ENCODE measurements at regions not wholly inside any gene's neighbourhood (a gene's known extent, or its start where the extent isn't known, plus 50 kb on each side); places are given as distances from the start of the nearest gene placed in this dataset.
A peak's percentile ranks its signal among the peaks of the same experiment; 100 is the strongest.
"Not testable (repeated sequence)": the region's sequence is repeated elsewhere in the genome, so short reads cannot be mapped to it uniquely, and the experiment has no call there.

DNA sequence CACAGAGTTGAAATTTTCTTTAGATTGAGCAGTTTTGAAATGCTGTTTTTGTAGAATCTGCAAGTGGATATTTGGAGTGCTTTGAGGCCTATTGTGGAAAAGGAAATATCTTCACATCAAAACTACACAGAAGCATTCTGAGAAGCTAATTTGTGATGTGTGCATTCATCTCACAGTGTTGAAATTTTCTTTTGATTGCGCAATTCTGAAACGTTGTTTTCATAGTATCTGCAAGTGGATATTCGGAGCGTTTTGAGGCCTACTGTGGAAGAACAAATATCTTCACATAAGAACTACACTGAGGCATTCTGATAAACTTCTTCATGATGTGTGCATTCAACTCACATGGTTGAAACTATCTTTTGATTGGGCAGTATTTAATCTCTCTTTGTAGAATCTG, 3143.4 kb upstream of the OR11H1 start:
- H3K27ac ChIP-seq; DNase-seq (ENCODE audit: low read depth in 1 of 2, low spot score in 1 of 2); POLR2A ChIA-PET; FAIRE-seq; H3K4me2 ChIP-seq; H3K4me3 ChIP-seq; H3K9me3 ChIP-seq; ATAC-seq; CTCF ChIA-PET; H3K4me1 ChIP-seq: not testable (repeated sequence)
- WGBS (ENCODE audit: missing lambda C conversion rate), result 68% methylated on average over 4 of the region's 4 CpGs
- TF ChIP-seq CEBPB (IDR thresholded peaks at IDR 0.05), result peak; percentile 79 to 80; a peak in 3 of 4 replicates

DNA sequence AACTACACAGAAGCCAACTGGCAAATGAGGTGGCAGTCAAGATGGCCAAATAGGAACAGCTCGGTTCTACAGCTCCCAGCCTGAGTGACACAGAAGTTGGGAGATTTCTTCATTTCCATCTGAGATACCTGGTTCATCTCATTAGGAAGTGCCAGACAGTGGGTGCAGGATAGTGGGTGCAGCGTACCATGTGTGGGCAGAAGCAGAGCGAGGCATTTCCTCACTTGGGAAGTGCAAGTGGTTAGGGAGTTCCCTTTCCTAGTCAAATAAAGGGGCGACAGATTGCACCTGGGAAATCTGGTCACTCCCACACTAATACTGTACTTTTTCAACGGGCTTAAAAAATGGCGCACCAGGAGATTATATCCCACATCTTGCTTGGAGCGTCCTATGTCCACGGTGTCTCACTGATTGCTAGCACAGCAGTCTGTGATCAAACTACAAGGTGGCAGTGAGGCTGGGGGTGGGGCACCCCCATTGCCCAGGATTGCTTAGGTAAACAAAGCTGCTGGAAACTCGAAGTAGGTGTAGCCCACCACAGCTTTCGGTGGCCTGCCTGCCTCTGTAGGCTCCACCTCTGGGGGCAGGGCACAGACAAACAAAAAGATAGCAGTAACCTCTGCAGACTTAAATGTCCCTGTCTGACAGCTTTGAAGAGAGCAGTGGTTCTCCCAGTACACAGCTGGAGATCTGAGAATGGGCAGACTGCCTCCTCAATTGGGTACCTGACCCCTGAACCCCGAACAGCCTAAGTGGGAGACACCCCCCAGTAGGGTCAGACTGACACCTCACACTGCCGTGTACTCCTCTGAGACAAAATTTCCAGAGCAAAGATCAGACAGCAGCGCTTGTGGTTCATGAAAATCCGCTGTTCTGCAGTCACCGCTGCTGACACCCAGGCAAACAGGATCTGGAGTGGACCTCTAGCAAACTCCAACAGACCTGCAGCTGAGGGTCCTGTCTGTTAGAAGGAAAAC, 3138.9 kb upstream of the OR11H1 start:
- H3K9me3 ChIP-seq, FAIRE-seq: not testable (repeated sequence)
- WGBS (ENCODE audit: missing lambda C conversion rate), result 13% methylated on average over 15 of the region's 15 CpGs

DNA sequence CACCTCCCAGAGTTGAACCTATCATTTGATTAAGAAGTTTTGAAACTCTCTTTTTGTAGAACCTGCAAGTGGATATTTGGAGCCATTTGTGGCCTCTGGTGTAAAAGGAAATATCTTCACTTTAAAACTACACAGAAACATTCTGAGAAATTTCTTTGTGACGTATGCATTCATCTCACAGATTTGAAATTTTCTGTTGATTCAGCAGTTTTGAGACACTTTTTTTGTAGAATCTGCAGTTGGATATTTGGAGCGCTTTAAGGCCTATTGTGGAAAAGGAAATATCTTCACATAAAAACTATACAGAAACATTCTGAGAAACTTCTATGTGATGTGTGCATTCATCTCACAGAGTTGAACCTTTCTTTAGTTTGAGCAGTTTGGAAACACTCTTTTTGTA, 3130.7 kb upstream of the OR11H1 start:
- H3K27ac ChIP-seq; ATAC-seq; H3K9me3 ChIP-seq; H3K4me1 ChIP-seq; POLR2A ChIA-PET; H3K4me2 ChIP-seq; H3K4me3 ChIP-seq; DNase-seq (ENCODE audit: low read depth in 1 of 2, low spot score in 1 of 2); CTCF ChIA-PET; FAIRE-seq: not testable (repeated sequence)
- WGBS (ENCODE audit: missing lambda C conversion rate), result 59% methylated on average over 2 of the region's 2 CpGs
- peak; percentile 89 for TF ChIP-seq MAFK (IDR thresholded peaks at IDR 0.05; ENCODE audit: partially characterized antibody)

More for the DNA sequence above, 3138.9 kb upstream of the OR11H1 start:
- H3K27ac ChIP-seq; H3K4me1 ChIP-seq; ATAC-seq; CTCF ChIA-PET; POLR2A ChIA-PET; DNase-seq (ENCODE audit: low read depth in 1 of 2, low spot score in 1 of 2); H3K4me2 ChIP-seq; H3K4me3 ChIP-seq: not testable (repeated sequence)

DNA sequence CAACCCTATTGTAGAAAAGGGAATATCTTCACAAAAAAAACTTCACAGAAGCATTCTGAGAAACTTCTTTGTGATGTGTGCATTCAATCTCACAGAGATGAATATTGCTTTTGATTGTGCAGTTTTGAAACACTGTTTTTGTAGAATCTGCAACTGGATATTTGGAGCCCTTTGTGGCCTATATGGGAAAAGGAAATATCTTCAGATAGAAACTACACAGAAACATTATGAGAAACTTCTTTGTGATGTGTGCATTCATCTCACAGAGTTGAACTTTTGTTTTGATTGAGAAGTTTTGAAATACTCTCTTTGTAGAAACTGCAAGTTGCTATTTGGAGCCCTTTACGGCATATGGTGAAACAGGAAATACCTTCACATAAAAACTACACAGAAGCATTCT, 3126.1 kb upstream of the OR11H1 start:
- H3K4me2 ChIP-seq; POLR2A ChIA-PET; H3K4me3 ChIP-seq; DNase-seq (ENCODE audit: low read depth in 1 of 2, low spot score in 1 of 2); FAIRE-seq; CTCF ChIA-PET; H3K9me3 ChIP-seq; H3K27ac ChIP-seq; ATAC-seq; H3K4me1 ChIP-seq: not testable (repeated sequence)
- 57% methylated on average over 1 of the region's 1 CpG for WGBS (ENCODE audit: missing lambda C conversion rate)

DNA sequence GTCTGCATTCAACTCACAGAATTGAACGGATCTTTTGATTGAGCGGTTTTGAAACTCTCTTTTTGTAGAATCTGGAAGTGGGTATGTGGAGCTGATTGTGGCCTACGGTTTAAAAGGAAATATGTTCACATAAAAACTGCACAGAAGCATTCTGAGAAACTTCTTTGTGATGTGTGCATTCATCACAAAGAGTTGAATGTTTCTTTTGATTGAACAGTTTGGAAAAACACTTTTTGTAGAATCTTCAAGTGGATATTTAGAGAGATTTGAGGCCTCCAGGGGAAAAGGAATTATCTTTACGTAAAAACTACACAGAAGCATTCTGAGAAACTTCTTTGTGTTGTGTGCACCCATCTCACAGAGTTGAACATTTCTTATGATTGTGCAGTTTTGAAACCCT, 3125.5 kb upstream of the OR11H1 start:
- CTCF ChIA-PET, POLR2A ChIA-PET, H3K9me3 ChIP-seq: not testable (repeated sequence)

DNA sequence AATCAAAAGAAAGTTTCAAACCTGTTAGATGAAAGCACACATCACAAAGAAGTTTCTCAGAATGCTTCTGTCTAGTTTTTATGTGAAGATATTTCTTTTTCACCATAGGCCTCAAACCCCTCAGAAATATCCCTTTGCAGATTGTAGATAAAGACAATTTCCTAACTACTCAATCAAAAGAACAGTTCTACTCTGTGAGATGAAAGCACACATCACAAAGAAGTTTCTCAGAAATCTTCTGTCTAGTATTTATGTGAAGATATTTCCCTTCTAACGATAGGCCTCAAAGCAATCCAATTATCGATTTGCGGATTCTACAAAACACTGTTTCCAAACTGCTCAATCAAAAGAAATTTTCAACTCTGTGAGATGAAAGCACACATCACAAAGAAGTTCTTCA, 3092.1 kb upstream of the OR11H1 start:
- CTCF ChIA-PET; POLR2A ChIA-PET; ATAC-seq; H3K9me3 ChIP-seq; H3K4me3 ChIP-seq; H3K27ac ChIP-seq; FAIRE-seq; H3K4me2 ChIP-seq; DNase-seq (ENCODE audit: low read depth in 1 of 2, low spot score in 1 of 2); H3K4me1 ChIP-seq: not testable (repeated sequence)
- 62% methylated on average over 3 of the region's 3 CpGs for WGBS (ENCODE audit: missing lambda C conversion rate)

More for the DNA sequence above, 3125.5 kb upstream of the OR11H1 start:
- WGBS (ENCODE audit: missing lambda C conversion rate), result 12% methylated on average over 4 of the region's 4 CpGs
- not testable (repeated sequence) for H3K27ac ChIP-seq; H3K4me2 ChIP-seq; H3K4me1 ChIP-seq; ATAC-seq; FAIRE-seq; DNase-seq (ENCODE audit: low read depth in 1 of 2, low spot score in 1 of 2); H3K4me3 ChIP-seq

Measured in A549 (cell line).